ENCODE measurements at regions not wholly inside any gene's neighbourhood (a gene's known extent, or its start where the extent isn't known, plus 50 kb on each side); places are given as distances from the start of the nearest gene placed in this dataset.

DNA sequence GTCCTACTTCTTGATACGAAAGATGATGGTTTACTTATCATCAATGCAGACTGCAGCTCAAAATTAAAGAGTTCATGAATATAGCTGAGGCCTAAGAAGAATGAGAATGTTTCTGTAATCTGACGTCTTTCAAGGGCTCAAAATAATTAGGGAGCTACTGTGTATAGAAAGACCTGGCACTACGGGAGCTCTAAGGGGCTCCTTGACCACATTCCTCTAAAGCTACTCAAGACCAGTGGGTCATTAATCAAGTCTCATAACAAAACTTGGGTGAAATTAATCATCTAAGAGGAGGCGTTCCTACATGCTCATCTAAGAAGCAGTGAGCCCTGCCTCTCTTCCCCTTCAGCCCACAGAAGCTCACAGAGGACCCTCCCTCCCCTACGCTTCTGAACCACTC is 863.8 kb upstream of the AUTS2 start:
- H3K27me3 ChIP-seq = no peaks in the 10 kb centered on the region
- H3K4me1 ChIP-seq = peaks cover 0 to 11% (median 4%) of the 10 kb centered on the region in 3 donors
- FAIRE-seq (no peak), DNase-seq (no peak), ATAC-seq (no peak)
- H3K9me3 ChIP-seq = no peaks in the 10 kb centered on the region
- intact Hi-C loops (cut with DNase I) = loop anchor here in 1 of 3 donors (10.0 kb wide), 1 partner anchor 60 kb away; no protein-coding TSS in a partner anchor
- H3K4me3 ChIP-seq = no peak overlapping the region
- TF ChIP-seq, protein P1, sequence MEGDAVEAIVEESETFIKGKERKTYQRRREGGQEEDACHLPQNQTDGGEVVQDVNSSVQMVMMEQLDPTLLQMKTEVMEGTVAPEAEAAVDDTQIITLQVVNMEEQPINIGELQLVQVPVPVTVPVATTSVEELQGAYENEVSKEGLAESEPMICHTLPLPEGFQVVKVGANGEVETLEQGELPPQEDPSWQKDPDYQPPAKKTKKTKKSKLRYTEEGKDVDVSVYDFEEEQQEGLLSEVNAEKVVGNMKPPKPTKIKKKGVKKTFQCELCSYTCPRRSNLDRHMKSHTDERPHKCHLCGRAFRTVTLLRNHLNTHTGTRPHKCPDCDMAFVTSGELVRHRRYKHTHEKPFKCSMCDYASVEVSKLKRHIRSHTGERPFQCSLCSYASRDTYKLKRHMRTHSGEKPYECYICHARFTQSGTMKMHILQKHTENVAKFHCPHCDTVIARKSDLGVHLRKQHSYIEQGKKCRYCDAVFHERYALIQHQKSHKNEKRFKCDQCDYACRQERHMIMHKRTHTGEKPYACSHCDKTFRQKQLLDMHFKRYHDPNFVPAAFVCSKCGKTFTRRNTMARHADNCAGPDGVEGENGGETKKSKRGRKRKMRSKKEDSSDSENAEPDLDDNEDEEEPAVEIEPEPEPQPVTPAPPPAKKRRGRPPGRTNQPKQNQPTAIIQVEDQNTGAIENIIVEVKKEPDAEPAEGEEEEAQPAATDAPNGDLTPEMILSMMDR (IDR thresholded peaks at IDR 0.05) = no peak
- H3K36me3 ChIP-seq = no peaks in the 10 kb centered on the region
- H3K27ac ChIP-seq = no peak overlapping the region
- 82 to 92% methylated on average over 5 of the region's 5 CpGs for WGBS, 2 donors

DNA sequence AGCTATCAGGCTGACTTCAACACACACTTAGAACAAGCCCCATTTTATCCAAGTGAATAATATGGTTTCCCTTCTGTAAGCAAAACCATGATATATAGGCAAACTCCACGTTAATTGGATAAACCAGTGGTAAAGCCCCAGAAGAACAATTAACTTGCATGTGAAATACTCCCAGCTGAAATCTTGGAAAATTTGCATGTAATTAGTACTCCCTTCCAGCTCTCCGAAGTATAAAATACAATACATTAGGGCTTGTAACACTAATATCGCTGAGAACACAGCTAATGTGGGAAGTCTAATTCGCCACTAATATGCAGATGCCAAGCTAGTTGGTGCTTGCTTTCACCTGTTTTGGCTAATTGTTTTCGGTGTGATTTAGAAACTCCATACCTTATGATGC is 859.0 kb upstream of the AUTS2 start:
- no peak overlapping the region for H3K4me3 ChIP-seq
- no peaks in the 10 kb centered on the region for H3K27me3 ChIP-seq
- TF ChIP-seq, protein P1 (IDR thresholded peaks at IDR 0.05) = no peak
- no peaks in the 10 kb centered on the region for H3K36me3 ChIP-seq
- H3K4me1 ChIP-seq = no peaks in the 10 kb centered on the region
- DNase-seq (no peak), FAIRE-seq (no peak), ATAC-seq (no peak)
- intact Hi-C loops (cut with DNase I) = loop anchor here in 1 of 3 donors (10.0 kb wide), 1 partner anchor 65 kb away; no protein-coding TSS in a partner anchor
- H3K27ac ChIP-seq = no peak overlapping the region
- WGBS, 2 donors = 87 to 96% methylated on average over 5 of the region's 5 CpGs
- no peaks in the 10 kb centered on the region for H3K9me3 ChIP-seq

DNA sequence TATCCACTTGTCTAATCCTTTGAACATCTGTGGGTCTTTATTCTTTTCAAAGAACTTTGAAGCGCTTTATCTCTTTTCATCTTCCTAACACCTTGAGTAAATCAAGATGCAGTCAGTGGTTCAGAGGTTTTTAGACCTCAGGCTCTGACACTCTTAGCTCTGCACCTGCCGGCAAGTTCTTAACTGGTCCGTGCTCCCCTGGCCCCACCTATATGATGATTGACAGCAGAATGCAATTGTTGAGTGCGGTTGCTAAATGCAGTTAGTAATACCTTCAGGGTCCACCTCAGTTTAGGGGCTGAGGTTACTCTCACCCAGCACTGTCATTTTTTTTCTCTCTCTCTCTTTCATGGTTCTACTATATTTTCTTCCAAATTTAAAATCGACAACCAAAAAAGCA is 854.2 kb upstream of the AUTS2 start:
- no peaks in the 10 kb centered on the region for H3K27me3 ChIP-seq
- 78 to 83% methylated on average over 5 of the region's 5 CpGs for WGBS, 2 donors
- H3K36me3 ChIP-seq = no peaks in the 10 kb centered on the region
- intact Hi-C loops (cut with DNase I) = no loop called here
- no peak for FAIRE-seq
- no peaks in the 10 kb centered on the region for H3K4me1 ChIP-seq
- no peak overlapping the region for H3K4me3 ChIP-seq
- TF ChIP-seq, protein P1 (IDR thresholded peaks at IDR 0.05) = no peak
- no peak for ATAC-seq
- no peak overlapping the region for H3K27ac ChIP-seq
- no peaks in the 10 kb centered on the region for H3K9me3 ChIP-seq
- no peak for DNase-seq

DNA sequence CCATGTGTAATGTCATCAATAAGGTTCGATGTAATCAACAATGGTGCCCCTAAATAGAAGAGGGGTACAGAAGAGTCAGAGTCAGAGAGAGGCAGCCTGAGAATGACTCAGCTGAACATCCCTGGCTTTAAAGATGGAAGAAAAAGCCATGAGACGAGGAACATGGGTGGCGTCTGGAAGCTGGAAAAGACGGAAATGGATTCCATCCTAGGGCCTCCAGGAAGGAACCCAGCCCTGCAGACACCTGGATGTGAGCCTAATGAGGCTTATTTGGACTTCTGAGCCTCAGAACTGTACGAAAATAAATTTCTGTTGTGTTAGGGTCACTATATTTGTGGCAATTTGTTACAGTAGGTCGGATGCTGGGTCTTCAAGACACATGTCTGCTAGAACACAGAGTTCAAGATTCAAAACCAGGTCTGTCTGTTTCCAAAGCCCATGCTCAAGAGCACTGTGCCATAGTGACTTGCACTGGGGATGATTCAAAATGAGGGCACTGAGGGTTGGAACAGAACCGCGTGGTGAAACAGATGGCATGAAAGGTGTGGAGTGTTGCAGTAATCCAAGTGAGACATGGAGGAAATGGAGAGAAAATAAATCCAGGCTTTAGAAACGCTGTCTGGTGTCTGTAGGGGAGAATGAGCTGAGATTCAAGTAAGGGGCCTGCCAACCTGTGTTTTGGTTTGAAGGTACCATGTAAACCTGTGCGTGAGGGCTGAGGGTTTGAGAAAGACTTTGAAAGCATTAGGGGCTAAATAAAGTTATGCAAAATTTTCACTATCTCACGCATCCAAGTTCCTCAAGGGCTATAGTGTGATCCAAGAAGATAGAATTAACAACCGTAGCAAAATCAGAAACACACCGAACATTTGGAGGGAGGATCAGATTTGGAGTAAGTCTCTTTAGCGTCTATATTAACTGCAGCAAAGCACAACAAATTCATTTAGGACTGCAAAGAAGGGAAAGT is 849.1 kb upstream of the AUTS2 start:
- Histone ChIP-seq H3K4me3 (no peak overlapping the region), H3K36me3 (no peaks in the 10 kb centered on the region), H3K27ac (no peak overlapping the region), H3K4me1 (no peaks in the 10 kb centered on the region), H3K27me3 (no peaks in the 10 kb centered on the region), H3K9me3 (no peaks in the 10 kb centered on the region)
- ATAC-seq (no peak), DNase-seq (no peak), FAIRE-seq (no peak)
- 72 to 80% methylated on average over 14 of the region's 14 CpGs for WGBS, 2 donors
- TF ChIP-seq, protein P1 (IDR thresholded peaks at IDR 0.05) = no peak
- intact Hi-C loops (cut with DNase I) = no loop called here

Data from pancreas (tissue), 10 donors.